Upper lobe of left lung (tissue), 6 donors: ENCODE measurements at regions not wholly inside any gene's neighbourhood (a gene's known extent, or its start where the extent isn't known, plus 50 kb on each side); places are given as distances from the start of the nearest gene placed in this dataset.
A peak's percentile ranks its signal among the peaks of the same experiment; 100 is the strongest.

ENCODE experiments used
- ATAC-seq, 2 donors: fragments of 200-7000 bp; cut with Tn5 transposase; one replicate each; pipeline ENCODE4 v1.9.1; 2022; ENCODE audit warnings: mild to moderate bottlenecking in 2 of 2, moderate library complexity in 2 of 2; ENCODE audit not compliant: low FRiP score in 2 of 2
- DNase-seq, 2 donors: peaks; one replicate each; pipeline ENCODE4 v3.0.0-alpha.2; 2019 to 2020
- H3K27ac ChIP-seq, 4 donors: fragments of 200-600 bp; sonication (generic); one replicate each; pipeline ENCODE4 v1.5.1; 2016 to 2019
- H3K27me3 ChIP-seq, 4 donors: fragments of 200-600 bp; sonication (generic); one replicate each; pipeline ENCODE4 v1.5.1; 2017 to 2019
- H3K36me3 ChIP-seq, 4 donors: fragments of 200-600 bp; sonication (generic); one replicate each; pipeline ENCODE4 v1.5.1; 2016 to 2019
- H3K4me1 ChIP-seq, 4 donors: fragments of 200-600 bp; sonication (generic); one replicate each; pipeline ENCODE4 v1.5.1; 2018 to 2019
- H3K4me3 ChIP-seq, 4 donors: fragments of 200-600 bp; sonication (generic); one replicate each; pipeline ENCODE4 v1.5.1; 2017 to 2019; ENCODE audit warnings: mild to moderate bottlenecking in 2 of 4, moderate library complexity in 1 of 4
- H3K9me3 ChIP-seq, 4 donors: fragments of 200-600 bp; sonication (generic); one replicate each; pipeline ENCODE4 v1.5.1; 2018 to 2019
- CTCF ChIP-seq, 6 experiments: fragments of 450-650 bp in 4 of 6; fragments of 200-600 bp in 2 of 6; sonication (generic) in 2 of 6; IDR thresholded peaks; one replicate each; pipeline ENCODE4 v1.5.1; 2016 to 2019; ENCODE audit warnings: antibody characterized with exemption in 6 of 6
- EP300 ChIP-seq, 4 donors: sonication (generic); formaldehyde crosslinking; IDR thresholded peaks; one replicate each; pipeline ENCODE4 v1.5.1; 2017; ENCODE audit warnings: antibody characterized with exemption in 4 of 4, control low read depth in 2 of 4
- POLR2A ChIP-seq, 4 donors: fragments of 450-650 bp; IDR thresholded peaks; one replicate each; pipeline ENCODE4 v1.5.1; 2016 to 2017; ENCODE audit warnings: antibody characterized with exemption in 4 of 4, mild to moderate bottlenecking in 2 of 4
- POLR2AphosphoS5 ChIP-seq, 2 donors: sonication (generic); formaldehyde crosslinking; IDR thresholded peaks; one replicate each; pipeline ENCODE4 v1.5.1; 2017; ENCODE audit warnings: antibody characterized with exemption in 2 of 2
- WGBS, 2 donors: methylation state at CpG; one replicate each; pipeline ENCODE4 v1.1.5; 2017 to 2018; 5-methylcytosine and 5-hydroxymethylcytosine counted together
- donor health status: DM: no; HTN: no; CAD: no; lungs with moderate emphysema.
- donor health status: DM: no; HTN: yes; CAD: no; lungs with severe emphysema.

GRCh38 chr2:173625315-173625714 lies 270.6 kb downstream of the CDCA7 start:
- no peaks in the 10 kb centered on the region for H3K4me1 ChIP-seq
- no peak for TF ChIP-seq EP300 (IDR thresholded peaks at IDR 0.05)
- TF ChIP-seq CTCF (IDR thresholded peaks at IDR 0.05): no peak
- no peak for TF ChIP-seq POLR2A (IDR thresholded peaks at IDR 0.05)
- TF ChIP-seq POLR2AphosphoS5 (IDR thresholded peaks at IDR 0.05): no peak
- no peak overlapping the region for H3K4me3 ChIP-seq
- DNase-seq: peak in 1 of 2 donors; percentile 48
- H3K27me3 ChIP-seq: no peaks in the 10 kb centered on the region
- no peaks in the 10 kb centered on the region for H3K9me3 ChIP-seq
- 92 to 96% methylated on average over 6 to 11 of the region's 11 CpGs for WGBS, 2 donors
- no peak for ATAC-seq
- H3K36me3 ChIP-seq: no peaks in the 10 kb centered on the region
- H3K27ac ChIP-seq: no peak overlapping the region

GRCh38 chr2:173629076-173629475 lies 274.4 kb downstream of the CDCA7 start:
- Histone ChIP-seq H3K9me3 (no peaks in the 10 kb centered on the region), H3K27ac (no peak overlapping the region), H3K4me1 (no peaks in the 10 kb centered on the region), H3K27me3 (no peaks in the 10 kb centered on the region), H3K4me3 (no peak overlapping the region), H3K36me3 (no peaks in the 10 kb centered on the region)
- no peak for ATAC-seq
- no peak for DNase-seq
- TF ChIP-seq POLR2AphosphoS5 (IDR thresholded peaks at IDR 0.05): no peak
- TF ChIP-seq CTCF (IDR thresholded peaks at IDR 0.05): no peak
- no peak for TF ChIP-seq EP300 (IDR thresholded peaks at IDR 0.05)
- TF ChIP-seq POLR2A (IDR thresholded peaks at IDR 0.05): no peak

GRCh38 chr2:173630425-173631126 lies 275.9 kb downstream of the CDCA7 start:
- no peak overlapping the region for H3K4me3 ChIP-seq
- H3K27me3 ChIP-seq: no peaks in the 10 kb centered on the region
- ATAC-seq (no peak), DNase-seq (no peak)
- no peaks in the 10 kb centered on the region for H3K4me1 ChIP-seq
- 73 to 84% methylated on average over 9 of the region's 9 CpGs for WGBS, 2 donors
- peak overlapping the region in 1 of 4 donors; percentile 18 for H3K27ac ChIP-seq
- H3K36me3 ChIP-seq: no peaks in the 10 kb centered on the region
- no peaks in the 10 kb centered on the region for H3K9me3 ChIP-seq
- TF ChIP-seq CTCF (IDR thresholded peaks at IDR 0.05) (no peak), POLR2AphosphoS5 (IDR thresholded peaks at IDR 0.05) (no peak), POLR2A (IDR thresholded peaks at IDR 0.05) (no peak), EP300 (IDR thresholded peaks at IDR 0.05) (no peak)

GRCh38 chr2:173631127-173631460 lies 276.4 kb downstream of the CDCA7 start:
- TF ChIP-seq EP300 (IDR thresholded peaks at IDR 0.05): no peak
- TF ChIP-seq CTCF (IDR thresholded peaks at IDR 0.05): no peak
- TF ChIP-seq POLR2AphosphoS5 (IDR thresholded peaks at IDR 0.05): peak in 1 of 2 donors; percentile 30
- no peak for TF ChIP-seq POLR2A (IDR thresholded peaks at IDR 0.05)
- H3K36me3 ChIP-seq: no peaks in the 10 kb centered on the region
- no peaks in the 10 kb centered on the region for H3K27me3 ChIP-seq
- WGBS, 2 donors: 37 to 56% methylated on average over 4 of the region's 4 CpGs
- no peaks in the 10 kb centered on the region for H3K4me1 ChIP-seq
- H3K9me3 ChIP-seq: no peaks in the 10 kb centered on the region
- peak overlapping the region in 1 of 4 donors; percentile 18 for H3K27ac ChIP-seq
- ATAC-seq (no peak), DNase-seq (no peak)
- H3K4me3 ChIP-seq: no peak overlapping the region

GRCh38 chr2:173644146-173644545 lies 289.5 kb downstream of the CDCA7 start:
- no peaks in the 10 kb centered on the region for H3K27me3 ChIP-seq
- DNase-seq (no peak), ATAC-seq (peak in 1 of 2 donors; percentile 46)
- H3K36me3 ChIP-seq: no peaks in the 10 kb centered on the region
- TF ChIP-seq POLR2AphosphoS5 (IDR thresholded peaks at IDR 0.05) (no peak), EP300 (IDR thresholded peaks at IDR 0.05) (no peak), CTCF (IDR thresholded peaks at IDR 0.05) (no peak), POLR2A (IDR thresholded peaks at IDR 0.05) (no peak)
- no peak overlapping the region for H3K4me3 ChIP-seq
- 79 to 80% methylated on average over 3 of the region's 3 CpGs for WGBS, 2 donors
- peaks cover 0 to 9% (median 0%) of the 10 kb centered on the region in 4 donors for H3K4me1 ChIP-seq
- H3K27ac ChIP-seq: no peak overlapping the region
- no peaks in the 10 kb centered on the region for H3K9me3 ChIP-seq
